Kidney glomerular epithelial cell (primary cell): ENCODE measurements at regions not wholly inside any gene's neighbourhood (a gene's known extent, or its start where the extent isn't known, plus 50 kb on each side); places are given as distances from the start of the nearest gene placed in this dataset.
A peak's percentile ranks its signal among the peaks of the same experiment; 100 is the strongest.

ENCODE experiments used
- DNase-seq: peaks from one replicate; lab custom pipeline; 2025; lab: John Stamatoyannopoulos, UW

DNA sequence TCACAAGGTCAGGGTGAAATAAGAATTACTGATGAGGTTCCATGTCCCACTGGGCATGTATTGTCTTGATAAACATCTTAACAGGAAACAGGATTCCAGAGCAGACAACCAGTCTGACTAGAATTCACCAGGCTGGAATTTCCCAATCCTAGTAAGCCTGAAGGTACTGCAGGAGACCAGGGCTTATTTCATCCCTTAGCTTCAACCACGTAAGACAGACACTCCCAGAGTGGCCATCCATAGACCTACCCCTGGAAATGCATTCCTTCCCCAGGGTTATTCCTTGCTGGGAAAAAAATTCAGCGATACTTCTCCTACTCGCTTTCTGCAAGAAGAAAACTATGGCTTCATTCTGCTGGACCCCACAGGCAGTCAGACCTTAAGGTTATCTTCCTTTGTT lies 785.4 kb downstream of the NR2F1-AS1 start:
- DNase-seq: no peak

- no peak for DNase-seq
Observed at GRCh38 chr5:92780057-92780456, 801.0 kb downstream of the NR2F1-AS1 start.

GRCh38 chr5:92779536-92779935 lies 801.5 kb downstream of the NR2F1-AS1 start:
- DNase-seq: no peak

DNA sequence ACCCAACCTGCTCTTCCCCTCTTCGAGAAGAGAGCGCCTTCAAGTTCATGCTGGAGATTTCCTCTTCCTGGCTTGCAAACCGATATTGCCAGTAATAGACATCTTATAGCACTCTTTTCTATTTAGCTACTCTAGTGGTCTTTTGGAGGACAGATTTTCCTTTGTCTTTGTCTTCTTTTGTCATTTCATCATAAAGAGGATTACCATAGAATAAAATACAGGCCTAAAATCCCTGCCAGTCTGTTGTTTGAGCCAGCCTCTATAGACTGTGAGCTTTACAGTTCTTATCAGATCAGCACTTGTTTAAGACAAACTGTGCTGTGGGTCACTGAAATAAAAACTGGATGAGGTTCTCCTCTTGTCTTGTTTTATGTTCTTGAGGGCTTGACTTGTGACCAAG lies 802.8 kb downstream of the NR2F1-AS1 start:
- no peak for DNase-seq

DNA sequence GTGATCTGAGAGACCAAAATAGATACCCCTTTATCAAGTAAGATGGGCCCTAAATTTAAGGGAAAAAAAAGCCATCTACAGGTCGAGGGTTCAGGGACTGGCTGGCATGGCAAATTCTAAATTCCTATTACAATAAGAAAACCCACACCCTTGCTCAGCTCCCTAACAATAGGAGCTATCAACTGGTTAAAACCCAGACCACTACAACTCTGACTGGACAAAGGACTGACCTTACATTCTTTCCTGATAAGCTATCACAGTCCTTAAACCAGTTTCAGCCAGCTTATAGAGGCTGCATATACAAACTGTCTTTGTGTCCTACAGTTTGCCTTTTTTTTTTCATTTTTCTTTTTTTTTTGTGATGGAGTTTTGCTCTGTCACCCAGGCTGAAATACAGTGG lies 803.6 kb downstream of the NR2F1-AS1 start:
- DNase-seq: no peak

- no peak for DNase-seq
Observed at GRCh38 chr5:92775711-92776615, 805.1 kb downstream of the NR2F1-AS1 start.

GRCh38 chr5:92769978-92770377 lies 811.0 kb downstream of the NR2F1-AS1 start:
- DNase-seq: no peak

DNA sequence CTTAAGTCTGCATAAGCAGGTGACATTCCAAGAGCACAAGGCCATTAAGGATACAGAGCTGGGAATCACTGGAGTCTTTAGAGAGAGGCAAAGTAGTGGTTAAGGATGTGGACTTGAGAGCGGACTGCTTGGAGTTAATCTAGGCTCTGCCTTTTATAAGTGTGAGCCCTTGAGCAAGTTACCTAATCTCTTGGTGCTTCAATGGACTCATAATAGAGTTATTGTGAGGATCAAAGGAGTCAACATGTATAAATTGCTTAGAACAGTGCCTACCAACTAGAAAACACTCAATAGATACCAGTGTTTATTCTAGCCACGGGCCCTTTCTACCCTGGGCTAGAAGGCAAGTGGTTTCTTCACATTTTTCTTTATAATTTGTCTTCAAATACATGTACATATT lies 819.4 kb downstream of the NR2F1-AS1 start:
- DNase-seq: no peak

GRCh38 chr5:92760550-92760949 lies 820.5 kb downstream of the NR2F1-AS1 start:
- no peak for DNase-seq

- DNase-seq: peak; percentile 18
Observed at GRCh38 chr5:92758552-92758951, 822.5 kb downstream of the NR2F1-AS1 start.

DNA sequence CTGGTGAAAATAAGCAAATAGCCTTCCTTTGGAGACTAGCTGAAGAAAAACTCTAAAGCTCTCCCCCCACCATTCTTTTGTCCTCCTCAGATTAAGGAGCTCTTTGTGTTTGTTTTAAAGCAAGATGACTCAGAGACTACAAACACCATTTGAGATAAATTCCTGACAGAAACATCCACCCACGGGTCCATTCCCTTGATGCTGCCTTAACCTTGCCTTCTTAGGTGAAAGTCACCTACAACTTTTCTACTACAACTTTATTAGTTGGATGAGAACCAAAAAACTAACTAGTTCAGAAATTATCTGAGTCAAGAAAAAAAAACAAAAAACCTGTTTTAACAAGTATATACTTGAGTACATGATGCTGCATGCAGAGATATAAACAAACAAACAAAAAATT lies 831.1 kb downstream of the NR2F1-AS1 start:
- peak; percentile 49 for DNase-seq

GRCh38 chr5:92748072-92748676 lies 832.8 kb downstream of the NR2F1-AS1 start:
- DNase-seq: no peak

GRCh38 chr5:92741906-92742305 lies 839.1 kb downstream of the NR2F1-AS1 start:
- no peak for DNase-seq

GRCh38 chr5:92734211-92734940 lies 846.6 kb downstream of the NR2F1-AS1 start:
- DNase-seq: no peak

DNA sequence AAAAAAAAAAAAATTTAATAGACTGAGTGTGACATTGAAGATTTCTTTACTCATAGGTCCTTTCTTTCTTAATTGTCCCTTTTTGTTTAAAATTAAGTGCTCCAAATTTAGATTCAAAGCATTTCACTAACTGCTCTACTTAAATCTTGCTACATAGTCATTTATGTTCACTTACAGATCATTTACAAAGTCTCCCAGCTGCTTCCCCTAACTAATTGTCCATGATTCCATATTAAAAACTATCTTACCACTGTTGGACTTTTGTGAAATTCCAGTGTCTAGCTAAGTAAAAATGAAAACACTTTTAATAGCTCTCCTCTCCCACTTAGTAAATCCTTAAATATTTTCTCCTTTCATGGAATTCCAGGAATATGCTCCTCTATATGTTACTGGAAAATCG lies 850.5 kb downstream of the NR2F1-AS1 start:
- DNase-seq: no peak

DNA sequence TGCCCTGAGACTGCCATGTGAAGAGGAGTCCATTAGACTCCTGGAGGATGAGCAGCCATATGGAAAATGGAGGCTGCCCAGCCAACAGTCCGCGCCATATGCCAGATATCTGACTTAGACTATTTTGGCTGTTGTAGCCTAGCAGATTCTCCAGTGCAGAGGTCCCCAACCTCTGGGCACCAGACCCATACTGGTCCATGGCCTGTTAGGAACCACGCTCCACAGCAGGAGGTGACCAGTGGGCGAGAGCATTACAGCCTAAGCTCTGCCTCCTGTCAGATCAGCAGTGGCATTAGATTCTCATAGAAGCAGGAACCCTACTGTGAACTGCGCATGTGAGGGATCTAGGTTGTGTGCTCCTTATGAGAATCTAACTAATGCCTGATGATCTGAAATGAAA lies 851.9 kb downstream of the NR2F1-AS1 start:
- no peak for DNase-seq

- no peak for DNase-seq
Observed at GRCh38 chr5:92715946-92716520, 865.0 kb downstream of the NR2F1-AS1 start.

DNA sequence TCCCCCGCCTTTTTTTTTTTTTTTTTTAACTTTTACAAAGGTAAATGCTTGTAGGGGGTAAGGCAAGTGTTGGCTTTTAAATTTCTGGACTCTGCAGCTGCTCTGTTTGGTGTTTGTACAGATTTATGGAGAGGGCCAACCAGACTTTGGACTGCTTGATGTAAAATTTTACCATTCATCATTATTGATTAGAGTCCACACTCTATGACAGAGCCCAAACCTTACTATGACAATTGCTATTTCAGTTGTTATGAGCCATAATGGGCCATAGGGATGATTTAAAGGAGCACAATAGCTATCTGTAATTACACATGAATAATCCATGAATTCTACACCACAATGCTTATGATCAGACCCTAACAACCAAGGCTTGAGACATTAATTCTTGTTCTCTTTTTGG lies 867.2 kb downstream of the NR2F1-AS1 start:
- DNase-seq: no peak

- no peak for DNase-seq
Observed at GRCh38 chr5:92713335-92713743, 867.7 kb downstream of the NR2F1-AS1 start.

GRCh38 chr5:92711956-92712355 lies 869.1 kb downstream of the NR2F1-AS1 start:
- no peak for DNase-seq

DNA sequence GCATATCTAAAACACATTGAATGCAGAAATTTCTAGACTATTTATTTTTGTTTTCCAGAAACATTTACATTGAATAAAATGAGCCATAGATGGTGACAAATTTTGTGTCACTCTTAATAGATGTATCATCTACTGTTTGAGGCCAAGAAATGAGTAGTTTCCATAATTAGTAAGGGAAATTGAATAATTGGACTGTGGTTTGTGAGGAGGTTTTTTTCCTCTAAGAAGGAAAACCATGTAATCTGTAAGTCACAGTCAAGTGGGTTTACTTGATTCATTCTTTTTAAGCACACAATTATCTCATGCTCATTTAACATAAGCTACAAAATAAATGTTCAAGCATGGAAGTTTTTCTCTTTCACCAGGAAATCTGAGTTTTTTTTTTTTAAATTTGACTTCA lies 876.4 kb downstream of the NR2F1-AS1 start:
- DNase-seq: no peak

- DNase-seq: no peak
Observed at GRCh38 chr5:92703976-92704375, 877.0 kb downstream of the NR2F1-AS1 start.
